ENCODE measurements at regions not wholly inside any gene's neighbourhood (a gene's known extent, or its start where the extent isn't known, plus 50 kb on each side); places are given as distances from the start of the nearest gene placed in this dataset.
A peak's percentile ranks its signal among the peaks of the same experiment; 100 is the strongest.

DNA sequence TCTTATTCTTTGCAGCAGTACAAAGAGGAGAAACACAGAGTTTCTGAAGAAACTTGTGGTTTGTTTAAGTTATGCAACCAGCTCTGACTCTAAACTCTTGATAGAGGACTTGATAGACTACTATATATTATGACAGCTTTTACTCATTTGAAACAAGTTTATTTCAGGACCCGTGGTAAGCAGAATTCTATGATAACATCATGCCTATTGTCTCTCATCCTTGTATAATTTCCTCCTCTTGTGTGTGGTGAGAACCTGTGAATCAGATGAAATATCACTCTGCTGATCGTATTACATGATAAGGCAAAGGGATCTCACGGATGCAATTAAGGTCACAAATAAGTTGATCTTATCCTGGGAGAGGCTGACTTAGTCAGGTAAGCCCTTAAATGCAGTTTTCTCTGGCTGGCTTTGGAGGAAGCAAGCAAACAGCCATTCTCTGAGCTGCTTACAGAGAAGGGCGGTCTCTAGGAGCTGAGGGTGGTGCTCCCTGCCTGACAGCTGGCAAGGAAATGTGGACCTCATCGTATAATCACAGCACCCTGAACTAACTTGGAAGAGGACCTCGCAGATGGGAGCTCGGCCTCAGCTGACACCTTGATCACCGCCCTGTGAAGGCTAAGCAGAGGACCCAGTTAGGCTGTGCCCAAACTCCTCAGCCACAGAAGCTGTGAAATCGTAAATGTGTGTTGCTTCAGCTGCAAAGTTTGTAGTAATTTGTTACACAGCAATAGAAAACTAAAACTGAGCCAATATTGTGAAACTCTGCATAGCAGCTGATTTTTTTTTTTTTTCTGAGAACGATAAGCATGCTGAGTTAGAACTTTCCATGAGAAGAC lies 151.1 kb upstream of the DPT start:
- Mint-ChIP-seq H3K9me3 (peaks cover 8% of the 10 kb centered on the region; the same call in 1 of the 2 replicates), H3K36me3 (peaks cover 6% of the 10 kb centered on the region; the same call in 1 of the 2 replicates), H3K4me1 (peaks cover 9% of the 10 kb centered on the region), H3K4me3 (no peak overlapping the region), H3K27me3 (ENCODE audit: low read depth) (no peaks in the 10 kb centered on the region), H3K27ac (no peak overlapping the region)
- ATAC-seq (peak; percentile 30; the same call in 1 of the 2 replicates), DNase-seq (ENCODE audit: low spot score) (no peak)
- ChIA-PET CTCF (interaction anchor here (1.0 to 2.2 kb wide), 2 partner anchors 242 to 277 kb away, joined by 3 to 7 read pairs; no protein-coding TSS in a partner anchor), POLR2A (no interaction called here)
- TF ChIP-seq ZNF219 (CRISPR knock-in tag; IDR thresholded peaks at IDR 0.05; ENCODE audit: borderline replicate concordance) (no peak), PRRX2 (CRISPR knock-in tag; IDR thresholded peaks at IDR 0.05) (no peak), EMX1 (CRISPR knock-in tag; IDR thresholded peaks at IDR 0.05) (no peak), JAZF1 (CRISPR knock-in tag; IDR thresholded peaks at IDR 0.05) (no peak), FOXK1 (CRISPR knock-in tag; IDR thresholded peaks at IDR 0.05) (no peak), MXD4 (CRISPR knock-in tag; IDR thresholded peaks at IDR 0.05; ENCODE audit: borderline replicate concordance) (no peak), TEAD1 (CRISPR knock-in tag; IDR thresholded peaks at IDR 0.05) (no peak), ZNF232 (CRISPR knock-in tag; IDR thresholded peaks at IDR 0.05) (no peak), GABPB1 (CRISPR knock-in tag; IDR thresholded peaks at IDR 0.05) (no peak), ZNF138 (CRISPR knock-in tag; conservative IDR thresholded peaks at IDR 0.05) (no peak), SOX15 (CRISPR knock-in tag; IDR thresholded peaks at IDR 0.05) (no peak), FOXP1 (CRISPR knock-in tag; IDR thresholded peaks at IDR 0.05; ENCODE audit: borderline replicate concordance) (no peak)
- TF ChIP-seq, protein P1, sequence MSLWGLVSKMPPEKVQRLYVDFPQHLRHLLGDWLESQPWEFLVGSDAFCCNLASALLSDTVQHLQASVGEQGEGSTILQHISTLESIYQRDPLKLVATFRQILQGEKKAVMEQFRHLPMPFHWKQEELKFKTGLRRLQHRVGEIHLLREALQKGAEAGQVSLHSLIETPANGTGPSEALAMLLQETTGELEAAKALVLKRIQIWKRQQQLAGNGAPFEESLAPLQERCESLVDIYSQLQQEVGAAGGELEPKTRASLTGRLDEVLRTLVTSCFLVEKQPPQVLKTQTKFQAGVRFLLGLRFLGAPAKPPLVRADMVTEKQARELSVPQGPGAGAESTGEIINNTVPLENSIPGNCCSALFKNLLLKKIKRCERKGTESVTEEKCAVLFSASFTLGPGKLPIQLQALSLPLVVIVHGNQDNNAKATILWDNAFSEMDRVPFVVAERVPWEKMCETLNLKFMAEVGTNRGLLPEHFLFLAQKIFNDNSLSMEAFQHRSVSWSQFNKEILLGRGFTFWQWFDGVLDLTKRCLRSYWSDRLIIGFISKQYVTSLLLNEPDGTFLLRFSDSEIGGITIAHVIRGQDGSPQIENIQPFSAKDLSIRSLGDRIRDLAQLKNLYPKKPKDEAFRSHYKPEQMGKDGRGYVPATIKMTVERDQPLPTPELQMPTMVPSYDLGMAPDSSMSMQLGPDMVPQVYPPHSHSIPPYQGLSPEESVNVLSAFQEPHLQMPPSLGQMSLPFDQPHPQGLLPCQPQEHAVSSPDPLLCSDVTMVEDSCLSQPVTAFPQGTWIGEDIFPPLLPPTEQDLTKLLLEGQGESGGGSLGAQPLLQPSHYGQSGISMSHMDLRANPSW (CRISPR knock-in tag; conservative IDR thresholded peaks at IDR 0.05; ENCODE audit: low read depth): no peak
- TF ChIP-seq, protein P2, sequence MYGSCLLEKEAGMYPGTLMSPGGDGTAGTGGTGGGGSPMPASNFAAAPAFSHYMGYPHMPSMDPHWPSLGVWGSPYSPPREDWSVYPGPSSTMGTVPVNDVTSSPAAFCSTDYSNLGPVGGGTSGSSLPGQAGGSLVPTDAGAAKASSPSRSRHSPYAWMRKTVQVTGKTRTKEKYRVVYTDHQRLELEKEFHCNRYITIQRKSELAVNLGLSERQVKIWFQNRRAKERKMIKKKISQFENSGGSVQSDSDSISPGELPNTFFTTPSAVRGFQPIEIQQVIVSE (CRISPR knock-in tag; IDR thresholded peaks at IDR 0.05; ENCODE audit: borderline replicate concordance): no peak
- TF ChIP-seq, protein P3, sequence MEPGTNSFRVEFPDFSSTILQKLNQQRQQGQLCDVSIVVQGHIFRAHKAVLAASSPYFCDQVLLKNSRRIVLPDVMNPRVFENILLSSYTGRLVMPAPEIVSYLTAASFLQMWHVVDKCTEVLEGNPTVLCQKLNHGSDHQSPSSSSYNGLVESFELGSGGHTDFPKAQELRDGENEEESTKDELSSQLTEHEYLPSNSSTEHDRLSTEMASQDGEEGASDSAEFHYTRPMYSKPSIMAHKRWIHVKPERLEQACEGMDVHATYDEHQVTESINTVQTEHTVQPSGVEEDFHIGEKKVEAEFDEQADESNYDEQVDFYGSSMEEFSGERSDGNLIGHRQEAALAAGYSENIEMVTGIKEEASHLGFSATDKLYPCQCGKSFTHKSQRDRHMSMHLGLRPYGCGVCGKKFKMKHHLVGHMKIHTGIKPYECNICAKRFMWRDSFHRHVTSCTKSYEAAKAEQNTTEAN (CRISPR knock-in tag; IDR thresholded peaks at IDR 0.05): no peak
- TF ChIP-seq, protein P4, sequence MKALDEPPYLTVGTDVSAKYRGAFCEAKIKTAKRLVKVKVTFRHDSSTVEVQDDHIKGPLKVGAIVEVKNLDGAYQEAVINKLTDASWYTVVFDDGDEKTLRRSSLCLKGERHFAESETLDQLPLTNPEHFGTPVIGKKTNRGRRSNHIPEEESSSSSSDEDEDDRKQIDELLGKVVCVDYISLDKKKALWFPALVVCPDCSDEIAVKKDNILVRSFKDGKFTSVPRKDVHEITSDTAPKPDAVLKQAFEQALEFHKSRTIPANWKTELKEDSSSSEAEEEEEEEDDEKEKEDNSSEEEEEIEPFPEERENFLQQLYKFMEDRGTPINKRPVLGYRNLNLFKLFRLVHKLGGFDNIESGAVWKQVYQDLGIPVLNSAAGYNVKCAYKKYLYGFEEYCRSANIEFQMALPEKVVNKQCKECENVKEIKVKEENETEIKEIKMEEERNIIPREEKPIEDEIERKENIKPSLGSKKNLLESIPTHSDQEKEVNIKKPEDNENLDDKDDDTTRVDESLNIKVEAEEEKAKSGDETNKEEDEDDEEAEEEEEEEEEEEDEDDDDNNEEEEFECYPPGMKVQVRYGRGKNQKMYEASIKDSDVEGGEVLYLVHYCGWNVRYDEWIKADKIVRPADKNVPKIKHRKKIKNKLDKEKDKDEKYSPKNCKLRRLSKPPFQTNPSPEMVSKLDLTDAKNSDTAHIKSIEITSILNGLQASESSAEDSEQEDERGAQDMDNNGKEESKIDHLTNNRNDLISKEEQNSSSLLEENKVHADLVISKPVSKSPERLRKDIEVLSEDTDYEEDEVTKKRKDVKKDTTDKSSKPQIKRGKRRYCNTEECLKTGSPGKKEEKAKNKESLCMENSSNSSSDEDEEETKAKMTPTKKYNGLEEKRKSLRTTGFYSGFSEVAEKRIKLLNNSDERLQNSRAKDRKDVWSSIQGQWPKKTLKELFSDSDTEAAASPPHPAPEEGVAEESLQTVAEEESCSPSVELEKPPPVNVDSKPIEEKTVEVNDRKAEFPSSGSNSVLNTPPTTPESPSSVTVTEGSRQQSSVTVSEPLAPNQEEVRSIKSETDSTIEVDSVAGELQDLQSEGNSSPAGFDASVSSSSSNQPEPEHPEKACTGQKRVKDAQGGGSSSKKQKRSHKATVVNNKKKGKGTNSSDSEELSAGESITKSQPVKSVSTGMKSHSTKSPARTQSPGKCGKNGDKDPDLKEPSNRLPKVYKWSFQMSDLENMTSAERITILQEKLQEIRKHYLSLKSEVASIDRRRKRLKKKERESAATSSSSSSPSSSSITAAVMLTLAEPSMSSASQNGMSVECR (CRISPR knock-in tag; IDR thresholded peaks at IDR 0.05; ENCODE audit: borderline replicate concordance): no peak
- TF ChIP-seq, protein P5, sequence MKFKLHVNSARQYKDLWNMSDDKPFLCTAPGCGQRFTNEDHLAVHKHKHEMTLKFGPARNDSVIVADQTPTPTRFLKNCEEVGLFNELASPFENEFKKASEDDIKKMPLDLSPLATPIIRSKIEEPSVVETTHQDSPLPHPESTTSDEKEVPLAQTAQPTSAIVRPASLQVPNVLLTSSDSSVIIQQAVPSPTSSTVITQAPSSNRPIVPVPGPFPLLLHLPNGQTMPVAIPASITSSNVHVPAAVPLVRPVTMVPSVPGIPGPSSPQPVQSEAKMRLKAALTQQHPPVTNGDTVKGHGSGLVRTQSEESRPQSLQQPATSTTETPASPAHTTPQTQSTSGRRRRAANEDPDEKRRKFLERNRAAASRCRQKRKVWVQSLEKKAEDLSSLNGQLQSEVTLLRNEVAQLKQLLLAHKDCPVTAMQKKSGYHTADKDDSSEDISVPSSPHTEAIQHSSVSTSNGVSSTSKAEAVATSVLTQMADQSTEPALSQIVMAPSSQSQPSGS (CRISPR knock-in tag; IDR thresholded peaks at IDR 0.05; ENCODE audit: borderline replicate concordance, low read depth): no peak
- TF ChIP-seq, protein P6, sequence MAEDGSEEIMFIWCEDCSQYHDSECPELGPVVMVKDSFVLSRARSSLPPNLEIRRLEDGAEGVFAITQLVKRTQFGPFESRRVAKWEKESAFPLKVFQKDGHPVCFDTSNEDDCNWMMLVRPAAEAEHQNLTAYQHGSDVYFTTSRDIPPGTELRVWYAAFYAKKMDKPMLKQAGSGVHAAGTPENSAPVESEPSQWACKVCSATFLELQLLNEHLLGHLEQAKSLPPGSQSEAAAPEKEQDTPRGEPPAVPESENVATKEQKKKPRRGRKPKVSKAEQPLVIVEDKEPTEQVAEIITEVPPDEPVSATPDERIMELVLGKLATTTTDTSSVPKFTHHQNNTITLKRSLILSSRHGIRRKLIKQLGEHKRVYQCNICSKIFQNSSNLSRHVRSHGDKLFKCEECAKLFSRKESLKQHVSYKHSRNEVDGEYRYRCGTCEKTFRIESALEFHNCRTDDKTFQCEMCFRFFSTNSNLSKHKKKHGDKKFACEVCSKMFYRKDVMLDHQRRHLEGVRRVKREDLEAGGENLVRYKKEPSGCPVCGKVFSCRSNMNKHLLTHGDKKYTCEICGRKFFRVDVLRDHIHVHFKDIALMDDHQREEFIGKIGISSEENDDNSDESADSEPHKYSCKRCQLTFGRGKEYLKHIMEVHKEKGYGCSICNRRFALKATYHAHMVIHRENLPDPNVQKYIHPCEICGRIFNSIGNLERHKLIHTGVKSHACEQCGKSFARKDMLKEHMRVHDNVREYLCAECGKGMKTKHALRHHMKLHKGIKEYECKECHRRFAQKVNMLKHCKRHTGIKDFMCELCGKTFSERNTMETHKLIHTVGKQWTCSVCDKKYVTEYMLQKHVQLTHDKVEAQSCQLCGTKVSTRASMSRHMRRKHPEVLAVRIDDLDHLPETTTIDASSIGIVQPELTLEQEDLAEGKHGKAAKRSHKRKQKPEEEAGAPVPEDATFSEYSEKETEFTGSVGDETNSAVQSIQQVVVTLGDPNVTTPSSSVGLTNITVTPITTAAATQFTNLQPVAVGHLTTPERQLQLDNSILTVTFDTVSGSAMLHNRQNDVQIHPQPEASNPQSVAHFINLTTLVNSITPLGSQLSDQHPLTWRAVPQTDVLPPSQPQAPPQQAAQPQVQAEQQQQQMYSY (CRISPR knock-in tag; IDR thresholded peaks at IDR 0.05): no peak
